ENCODE measurements at regions not wholly inside any gene's neighbourhood (a gene's known extent, or its start where the extent isn't known, plus 50 kb on each side); places are given as distances from the start of the nearest gene placed in this dataset.

DNA sequence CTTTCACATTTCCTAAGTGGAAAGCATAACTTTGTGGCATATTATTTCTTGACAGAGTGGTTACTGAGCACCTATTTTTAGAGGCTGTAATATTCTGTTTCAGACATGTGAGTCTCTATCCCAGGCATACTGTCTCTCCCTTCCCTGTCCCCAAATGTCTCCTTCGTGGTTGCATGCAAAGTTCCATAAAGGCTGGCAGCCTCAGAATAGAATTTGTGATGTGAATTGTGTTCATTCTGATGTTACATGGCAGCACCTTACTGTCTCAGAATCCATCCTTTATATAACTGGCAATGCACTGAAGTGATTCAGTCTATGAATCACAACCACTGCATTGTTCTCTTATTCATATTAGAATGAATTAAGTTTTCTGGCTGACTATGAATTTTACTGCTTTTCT is 89.0 kb upstream of the SLC7A1 start:
- no CpG with 5 or more reads among the region's 1 CpG for WGBS (ENCODE audit: extremely low coverage, insufficient read length, low lambda C conversion rate)
- H3K27me3 Mint-ChIP-seq (ENCODE audit: low read depth): no peaks in the 10 kb centered on the region

More for the DNA sequence above, 89.0 kb upstream of the SLC7A1 start:
- Mint-ChIP-seq H3K9me3 (peaks cover 0 to 2% of the 10 kb centered on the region in 2 experiments; a peak in 1 of 5 replicates), H3K4me3 (no peak overlapping the region), H3K36me3 (ENCODE audit: insufficient read depth in 1 of 3, low read depth in 3 of 3) (no peaks in the 10 kb centered on the region), H3K4me1 (peaks cover 4 to 10% of the 10 kb centered on the region in 2 experiments), H3K27ac (no peak overlapping the region)
- H3K14ac ChIP-seq (ENCODE audit: insufficient read depth, low read length): no peak overlapping the region
- H2AK5ac ChIP-seq (ENCODE audit: insufficient read length, low read length): no peak overlapping the region
- H4K20me1 ChIP-seq (ENCODE audit: control insufficient read depth, insufficient read depth, insufficient read length): no peaks in the 10 kb centered on the region
- no peak overlapping the region for H2BK12ac ChIP-seq (ENCODE audit: insufficient read length, low read depth, low read length)
- no peak overlapping the region for H2BK15ac ChIP-seq (ENCODE audit: low read depth, low read length)
- no peak overlapping the region for H3K9ac ChIP-seq (ENCODE audit: extremely low read depth, insufficient read length, low read length)
- no peaks in the 10 kb centered on the region for H3K79me2 ChIP-seq (ENCODE audit: insufficient read depth, low read length)
- no peak overlapping the region for H4K8ac ChIP-seq (replicated peaks; ENCODE audit: insufficient read length, low read depth, low read length)
- H3K27ac ChIP-seq (ENCODE audit: insufficient read length, low read depth, low read length): no peak overlapping the region
- H3K9me3 ChIP-seq (ENCODE audit: control insufficient read depth, low read depth, low read length): no peaks in the 10 kb centered on the region
- H3K27me3 ChIP-seq (ENCODE audit: insufficient read depth, low read length): no peaks in the 10 kb centered on the region
- no peak overlapping the region for H2BK120ac ChIP-seq (ENCODE audit: low read depth, low read length, poor library complexity, severe bottlenecking)
- no peaks in the 10 kb centered on the region for H3K79me1 ChIP-seq (ENCODE audit: insufficient read depth, low read depth, low read length, poor library complexity, severe bottlenecking)
- H3T11ph ChIP-seq (ENCODE audit: low read length): no peak overlapping the region
- no peak overlapping the region for H3K4me2 ChIP-seq (ENCODE audit: insufficient read depth, insufficient read length, low read length)
- H3K4ac ChIP-seq (ENCODE audit: low read depth, low read length): no peak overlapping the region
- no peak overlapping the region for H2AFZ ChIP-seq (ENCODE audit: low read length)
- no peak for DNase-seq
- H3K18ac ChIP-seq (ENCODE audit: insufficient read length, low read depth, low read length): no peak overlapping the region
- no peak overlapping the region for H3K23ac ChIP-seq (ENCODE audit: insufficient read length, low read depth, low read length)
- H3K4me1 ChIP-seq (ENCODE audit: insufficient read depth, low read length): peaks cover 3% of the 10 kb centered on the region; the same call in 1 of the 2 replicates
- TF ChIP-seq, protein P1, sequence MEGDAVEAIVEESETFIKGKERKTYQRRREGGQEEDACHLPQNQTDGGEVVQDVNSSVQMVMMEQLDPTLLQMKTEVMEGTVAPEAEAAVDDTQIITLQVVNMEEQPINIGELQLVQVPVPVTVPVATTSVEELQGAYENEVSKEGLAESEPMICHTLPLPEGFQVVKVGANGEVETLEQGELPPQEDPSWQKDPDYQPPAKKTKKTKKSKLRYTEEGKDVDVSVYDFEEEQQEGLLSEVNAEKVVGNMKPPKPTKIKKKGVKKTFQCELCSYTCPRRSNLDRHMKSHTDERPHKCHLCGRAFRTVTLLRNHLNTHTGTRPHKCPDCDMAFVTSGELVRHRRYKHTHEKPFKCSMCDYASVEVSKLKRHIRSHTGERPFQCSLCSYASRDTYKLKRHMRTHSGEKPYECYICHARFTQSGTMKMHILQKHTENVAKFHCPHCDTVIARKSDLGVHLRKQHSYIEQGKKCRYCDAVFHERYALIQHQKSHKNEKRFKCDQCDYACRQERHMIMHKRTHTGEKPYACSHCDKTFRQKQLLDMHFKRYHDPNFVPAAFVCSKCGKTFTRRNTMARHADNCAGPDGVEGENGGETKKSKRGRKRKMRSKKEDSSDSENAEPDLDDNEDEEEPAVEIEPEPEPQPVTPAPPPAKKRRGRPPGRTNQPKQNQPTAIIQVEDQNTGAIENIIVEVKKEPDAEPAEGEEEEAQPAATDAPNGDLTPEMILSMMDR (conservative IDR thresholded peaks at IDR 0.05): no peak
- no peak overlapping the region for H4K5ac ChIP-seq (ENCODE audit: insufficient read length, low read depth, low read length)
- H3K56ac ChIP-seq (ENCODE audit: insufficient read length, low read depth, low read length): no peak overlapping the region
- H2BK5ac ChIP-seq (ENCODE audit: insufficient read length, low read length): no peak overlapping the region
- no peak overlapping the region for H4K91ac ChIP-seq (ENCODE audit: insufficient read length, low read depth, low read length)
- H3K23me2 ChIP-seq (ENCODE audit: insufficient read length, low read depth, low read length, poor library complexity, severe bottlenecking): no peaks in the 10 kb centered on the region
- H2BK20ac ChIP-seq (ENCODE audit: low read depth, low read length, poor library complexity, severe bottlenecking): no peak overlapping the region

All from H9 (cell line).